Sigmoid colon (tissue), 4 donors: ENCODE measurements at regions not wholly inside any gene's neighbourhood (a gene's known extent, or its start where the extent isn't known, plus 50 kb on each side); places are given as distances from the start of the nearest gene placed in this dataset.
A peak's percentile ranks its signal among the peaks of the same experiment; 100 is the strongest.

Experiments used
- CTCF ChIP-seq, 4 experiments: fragments of 450-650 bp in 3 of 4; fragments of 200-600 bp in 1 of 4; IDR thresholded peaks; one replicate each; pipeline ENCODE4 v1.5.1; 2016 to 2019; ENCODE audit warnings: antibody characterized with exemption in 4 of 4, mild to moderate bottlenecking in 3 of 4, moderate library complexity in 2 of 4
- EP300 ChIP-seq, 4 donors: sonication (generic); formaldehyde crosslinking; IDR thresholded peaks; one replicate each; pipeline ENCODE4 v1.6.1; 2017; ENCODE audit warnings: antibody characterized with exemption in 4 of 4
- POLR2A ChIP-seq, 2 donors: fragments of 450-650 bp; IDR thresholded peaks; one replicate each; pipeline ENCODE4 v1.6.1; 2016; ENCODE audit warnings: antibody characterized with exemption in 2 of 2, mild to moderate bottlenecking in 2 of 2, moderate library complexity in 2 of 2

GRCh38 chr12:115341442-115341841, 657.5 kb upstream of the TBX3 start:
- TF ChIP-seq POLR2A (IDR thresholded peaks at IDR 0.05), result no peak
- TF ChIP-seq CTCF (IDR thresholded peaks at IDR 0.05), result no peak
- TF ChIP-seq EP300 (IDR thresholded peaks at IDR 0.05), result peak; percentile 36 to 95 (median 80)
